ENCODE measurements at regions not wholly inside any gene's neighbourhood (a gene's known extent, or its start where the extent isn't known, plus 50 kb on each side); places are given as distances from the start of the nearest gene placed in this dataset.

DNA sequence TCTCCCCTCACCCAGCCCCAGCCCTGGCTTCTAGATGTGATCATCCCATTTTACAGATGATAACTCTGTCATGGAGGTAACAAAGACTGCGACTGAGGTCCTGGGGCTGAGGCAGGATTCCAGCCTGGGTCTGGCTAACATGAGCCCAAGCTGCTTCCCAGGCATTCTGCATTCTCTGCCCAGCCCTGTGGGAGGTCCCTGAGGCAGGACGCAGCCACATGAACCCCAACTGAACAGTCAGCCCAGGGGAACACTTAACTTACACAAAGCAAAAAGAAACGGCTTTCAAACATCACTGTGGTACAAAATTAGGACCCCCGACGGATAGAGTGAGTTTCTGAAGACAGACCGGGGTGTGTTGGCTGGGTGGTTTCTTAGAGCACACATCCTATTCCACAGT, 135.3 kb downstream of the ACKR3 start:
- intact Hi-C loops (cut with micrococcal nuclease): no loop called here
- BruUV-seq (replicated peaks): no TSS peak
- Mint-ChIP-seq H3K4me3 (ENCODE audit: unreplicated experiment) (no peak overlapping the region), H3K27me3 (ENCODE audit: insufficient read depth, unreplicated experiment) (no peaks in the 10 kb centered on the region), H3K9me3 (ENCODE audit: unreplicated experiment) (no peaks in the 10 kb centered on the region), H3K27ac (ENCODE audit: low read depth, unreplicated experiment) (no peak overlapping the region), H3K36me3 (ENCODE audit: insufficient read depth, unreplicated experiment) (peaks cover 4% of the 10 kb centered on the region), H3K4me1 (ENCODE audit: insufficient read depth, unreplicated experiment) (peaks cover 21% of the 10 kb centered on the region)
- TF ChIP-seq, protein P1, sequence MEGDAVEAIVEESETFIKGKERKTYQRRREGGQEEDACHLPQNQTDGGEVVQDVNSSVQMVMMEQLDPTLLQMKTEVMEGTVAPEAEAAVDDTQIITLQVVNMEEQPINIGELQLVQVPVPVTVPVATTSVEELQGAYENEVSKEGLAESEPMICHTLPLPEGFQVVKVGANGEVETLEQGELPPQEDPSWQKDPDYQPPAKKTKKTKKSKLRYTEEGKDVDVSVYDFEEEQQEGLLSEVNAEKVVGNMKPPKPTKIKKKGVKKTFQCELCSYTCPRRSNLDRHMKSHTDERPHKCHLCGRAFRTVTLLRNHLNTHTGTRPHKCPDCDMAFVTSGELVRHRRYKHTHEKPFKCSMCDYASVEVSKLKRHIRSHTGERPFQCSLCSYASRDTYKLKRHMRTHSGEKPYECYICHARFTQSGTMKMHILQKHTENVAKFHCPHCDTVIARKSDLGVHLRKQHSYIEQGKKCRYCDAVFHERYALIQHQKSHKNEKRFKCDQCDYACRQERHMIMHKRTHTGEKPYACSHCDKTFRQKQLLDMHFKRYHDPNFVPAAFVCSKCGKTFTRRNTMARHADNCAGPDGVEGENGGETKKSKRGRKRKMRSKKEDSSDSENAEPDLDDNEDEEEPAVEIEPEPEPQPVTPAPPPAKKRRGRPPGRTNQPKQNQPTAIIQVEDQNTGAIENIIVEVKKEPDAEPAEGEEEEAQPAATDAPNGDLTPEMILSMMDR (IDR thresholded peaks at IDR 0.05; ENCODE audit: unreplicated experiment): no peak
- CTCF ChIA-PET: no interaction called here
- no peak for DNase-seq (ENCODE audit: unreplicated experiment)
- POLR2A ChIA-PET: no interaction called here

DNA sequence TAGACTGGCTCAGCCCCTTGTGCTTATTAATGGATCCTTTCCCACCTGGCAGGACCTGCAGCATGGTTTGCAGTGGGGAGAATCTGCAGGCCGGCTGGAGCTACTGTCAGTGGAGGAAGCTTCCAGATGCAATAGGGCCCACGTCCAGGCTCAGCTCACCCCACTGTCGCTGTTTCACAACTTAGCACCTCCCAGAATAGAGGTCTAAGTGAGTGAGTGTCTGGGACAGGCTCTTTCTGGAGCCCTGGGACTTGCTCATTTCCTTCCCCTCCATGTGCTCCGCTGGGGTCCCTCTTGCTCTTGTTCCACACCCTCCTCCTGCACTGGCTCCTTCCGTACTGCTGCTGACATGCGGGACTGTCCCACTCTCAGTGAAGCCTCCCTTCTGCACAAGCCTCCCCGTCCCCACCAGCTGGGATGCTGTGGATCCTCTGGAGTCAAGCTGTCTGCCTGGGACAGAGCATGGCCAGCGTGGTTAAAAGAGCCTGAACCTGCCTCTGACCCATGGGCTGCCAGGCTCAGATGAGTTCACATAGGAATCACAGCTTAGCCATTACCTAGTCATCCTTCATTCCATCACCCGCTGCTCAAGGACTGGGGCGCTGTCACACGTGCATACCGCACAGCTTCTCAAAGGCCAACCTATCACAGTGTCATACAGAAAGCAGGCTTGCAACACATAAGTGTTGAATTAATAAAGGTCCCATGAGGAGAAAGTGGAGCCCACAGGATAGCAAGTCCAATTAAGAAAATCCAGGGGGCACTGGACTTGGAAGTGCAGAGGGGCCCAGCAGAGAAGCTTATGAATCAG, 135.9 kb downstream of the ACKR3 start:
- no peaks in the 10 kb centered on the region for H3K9me3 Mint-ChIP-seq (ENCODE audit: unreplicated experiment)

DNA sequence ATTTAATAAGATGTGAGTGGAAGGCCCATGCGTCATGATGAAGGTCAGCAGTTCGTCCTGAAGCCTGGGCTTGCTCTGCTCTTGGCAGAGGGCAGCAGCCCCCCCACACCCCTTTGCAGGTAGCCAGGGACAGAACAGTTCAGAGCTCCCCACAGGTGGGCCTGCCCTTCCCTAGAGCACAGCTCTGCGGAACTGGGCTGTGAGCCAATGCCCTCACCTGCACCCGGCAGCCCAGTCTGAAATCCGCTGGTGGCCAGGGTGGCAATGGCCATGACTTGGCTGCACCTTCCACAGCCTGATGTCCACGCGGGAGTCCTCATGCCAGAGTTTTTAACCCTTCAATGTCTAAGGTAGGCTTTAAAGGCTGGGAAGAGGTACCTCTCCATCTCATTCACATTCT, 136.7 kb downstream of the ACKR3 start:
- POLR2A ChIA-PET: no interaction called here

More for the DNA sequence above, 135.9 kb downstream of the ACKR3 start:
- H3K27me3 Mint-ChIP-seq (ENCODE audit: insufficient read depth, unreplicated experiment): no peaks in the 10 kb centered on the region
- POLR2A ChIA-PET: no interaction called here
- peaks cover 21% of the 10 kb centered on the region for H3K4me1 Mint-ChIP-seq (ENCODE audit: insufficient read depth, unreplicated experiment)
- H3K27ac Mint-ChIP-seq (ENCODE audit: low read depth, unreplicated experiment): no peak overlapping the region
- no peak for DNase-seq (ENCODE audit: unreplicated experiment)
- H3K36me3 Mint-ChIP-seq (ENCODE audit: insufficient read depth, unreplicated experiment): peaks cover 4% of the 10 kb centered on the region
- intact Hi-C loops (cut with micrococcal nuclease): no loop called here
- TF ChIP-seq, protein P1 (IDR thresholded peaks at IDR 0.05; ENCODE audit: unreplicated experiment): no peak
- H3K4me3 Mint-ChIP-seq (ENCODE audit: unreplicated experiment): no peak overlapping the region
- BruUV-seq (replicated peaks): no TSS peak
- CTCF ChIA-PET: interaction anchor here (0.7 to 1.0 kb wide), 2 partner anchors 67 to 193 kb away, joined by 3 to 4 read pairs; no protein-coding TSS in a partner anchor

DNA sequence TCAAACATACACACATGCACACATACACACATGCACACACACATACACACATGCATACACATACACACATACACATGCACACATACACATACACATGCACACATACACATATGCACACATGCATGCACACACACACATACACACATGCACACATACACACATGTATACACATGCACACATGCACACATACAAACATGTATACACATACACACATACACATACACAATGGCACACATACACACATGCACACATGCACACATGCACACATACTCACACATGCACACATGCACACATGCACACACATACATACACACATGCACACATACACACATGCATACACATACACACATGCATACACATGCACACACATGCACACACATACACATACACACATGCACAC, 137.2 kb downstream of the ACKR3 start:
- no TSS peak for BruUV-seq (replicated peaks)
- Mint-ChIP-seq H3K9me3 (ENCODE audit: unreplicated experiment) (no peaks in the 10 kb centered on the region), H3K4me3 (ENCODE audit: unreplicated experiment) (no peak overlapping the region), H3K27me3 (ENCODE audit: insufficient read depth, unreplicated experiment) (no peaks in the 10 kb centered on the region), H3K4me1 (ENCODE audit: insufficient read depth, unreplicated experiment) (peaks cover 27% of the 10 kb centered on the region), H3K27ac (ENCODE audit: low read depth, unreplicated experiment) (no peak overlapping the region), H3K36me3 (ENCODE audit: insufficient read depth, unreplicated experiment) (peaks cover 4% of the 10 kb centered on the region)
- POLR2A ChIA-PET: no interaction called here
- TF ChIP-seq, protein P1 (IDR thresholded peaks at IDR 0.05; ENCODE audit: unreplicated experiment): no peak
- CTCF ChIA-PET: interaction anchor here (0.6 kb wide), 1 partner anchor 137 kb away, joined by 3 read pairs; the partner anchor contains the start of gene ACKR3
- intact Hi-C loops (cut with micrococcal nuclease): no loop called here
- DNase-seq (ENCODE audit: unreplicated experiment): no peak

More for the DNA sequence above, 136.7 kb downstream of the ACKR3 start:
- TF ChIP-seq, protein P1 (IDR thresholded peaks at IDR 0.05; ENCODE audit: unreplicated experiment): no peak
- CTCF ChIA-PET: interaction anchor here (0.6 to 1.0 kb wide), 3 partner anchors 68 to 194 kb away, joined by 3 to 4 read pairs (median 3); partner anchors contain the start of gene ACKR3
- intact Hi-C loops (cut with micrococcal nuclease): no loop called here
- no peak for DNase-seq (ENCODE audit: unreplicated experiment)
- H3K4me3 Mint-ChIP-seq (ENCODE audit: unreplicated experiment): no peak overlapping the region
- peaks cover 4% of the 10 kb centered on the region for H3K36me3 Mint-ChIP-seq (ENCODE audit: insufficient read depth, unreplicated experiment)
- no peaks in the 10 kb centered on the region for H3K27me3 Mint-ChIP-seq (ENCODE audit: insufficient read depth, unreplicated experiment)
- no peak overlapping the region for H3K27ac Mint-ChIP-seq (ENCODE audit: low read depth, unreplicated experiment)
- no TSS peak for BruUV-seq (replicated peaks)
- H3K9me3 Mint-ChIP-seq (ENCODE audit: unreplicated experiment): no peaks in the 10 kb centered on the region
- H3K4me1 Mint-ChIP-seq (ENCODE audit: insufficient read depth, unreplicated experiment): peaks cover 23% of the 10 kb centered on the region

Measured in MCF 10A (cell line).